ENCODE measurements at regions not wholly inside any gene's neighbourhood (a gene's known extent, or its start where the extent isn't known, plus 50 kb on each side); places are given as distances from the start of the nearest gene placed in this dataset.

DNA sequence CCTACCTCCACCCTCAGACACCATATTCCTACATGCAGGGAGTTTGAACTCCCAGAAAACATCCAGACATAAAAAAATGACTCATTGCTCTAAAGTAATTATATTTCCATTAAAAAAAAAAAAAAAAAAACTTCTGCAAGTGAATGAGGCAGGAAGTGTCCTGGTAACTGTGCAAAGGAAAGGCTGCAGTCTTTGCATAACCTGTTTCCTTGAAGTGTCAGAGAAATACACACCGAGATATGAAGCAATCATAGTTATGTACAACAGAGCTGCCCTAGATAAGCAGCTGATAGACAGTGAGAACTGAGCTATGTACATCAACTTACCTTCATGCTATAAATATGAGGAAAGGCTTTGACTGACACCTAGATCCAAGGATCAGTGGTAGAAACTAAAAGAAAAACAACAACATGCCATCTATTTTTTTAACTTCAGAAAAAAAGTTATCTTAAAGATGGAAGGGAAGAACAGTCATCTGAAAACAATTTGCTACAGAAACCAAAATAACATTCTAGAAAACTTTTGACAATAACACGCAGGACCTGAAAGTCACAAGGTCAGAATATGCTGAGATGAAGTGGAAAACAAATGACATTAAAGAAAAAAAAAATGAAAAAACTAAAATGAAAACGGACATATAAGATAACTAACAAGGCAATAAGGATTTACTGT, 263.2 kb downstream of the SEC23A start:
- DNase-seq = no peak

GRCh38 chr14:38838979-38839323, 264.1 kb downstream of the SEC23A start:
- no peak for DNase-seq

DNA sequence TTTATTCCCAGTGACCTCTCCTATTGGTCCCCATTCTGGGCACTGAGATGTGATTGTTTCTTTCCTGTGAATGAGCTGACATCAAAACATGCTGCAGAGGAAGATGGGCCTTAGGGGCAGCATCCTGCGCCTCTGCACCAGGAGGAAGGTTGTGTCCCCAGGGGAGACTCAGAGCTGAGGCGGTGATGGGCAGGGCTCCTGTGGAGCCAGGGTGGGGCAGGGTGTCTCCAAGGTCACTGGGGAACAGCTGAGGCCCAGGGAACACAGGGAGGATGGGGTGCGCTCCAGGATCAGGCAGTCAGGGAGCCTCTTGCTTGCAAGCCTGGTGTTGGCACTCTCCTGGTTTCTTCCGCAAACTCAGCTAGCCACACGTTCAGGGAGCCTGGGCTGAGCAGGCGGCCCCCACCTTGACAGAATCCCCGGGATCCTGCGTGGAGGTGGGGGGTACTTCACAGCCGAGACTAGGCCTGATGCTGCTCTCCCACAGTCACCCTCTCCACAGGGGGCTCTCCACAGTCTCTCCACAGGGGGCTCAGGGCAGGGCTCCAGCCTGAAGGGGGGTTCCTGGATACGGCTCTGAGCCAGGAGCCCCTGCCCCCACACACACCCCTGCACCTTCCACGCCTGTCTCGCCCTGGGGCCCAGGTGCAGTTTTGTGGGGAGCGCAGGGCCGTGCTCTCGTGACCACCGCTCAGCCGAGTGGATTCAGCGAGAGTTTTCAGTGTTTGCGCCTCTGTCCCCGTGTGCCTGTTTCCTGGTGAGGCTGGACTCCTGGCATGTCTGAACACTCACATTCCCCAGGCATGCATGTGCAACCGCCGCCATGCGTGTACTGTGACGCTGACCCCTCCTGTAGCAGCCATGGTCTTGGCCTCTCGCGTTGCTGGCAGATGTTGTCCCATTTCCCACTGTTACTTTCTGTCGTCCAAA, 264.7 kb downstream of the SEC23A start:
- DNase-seq = no peak

DNA sequence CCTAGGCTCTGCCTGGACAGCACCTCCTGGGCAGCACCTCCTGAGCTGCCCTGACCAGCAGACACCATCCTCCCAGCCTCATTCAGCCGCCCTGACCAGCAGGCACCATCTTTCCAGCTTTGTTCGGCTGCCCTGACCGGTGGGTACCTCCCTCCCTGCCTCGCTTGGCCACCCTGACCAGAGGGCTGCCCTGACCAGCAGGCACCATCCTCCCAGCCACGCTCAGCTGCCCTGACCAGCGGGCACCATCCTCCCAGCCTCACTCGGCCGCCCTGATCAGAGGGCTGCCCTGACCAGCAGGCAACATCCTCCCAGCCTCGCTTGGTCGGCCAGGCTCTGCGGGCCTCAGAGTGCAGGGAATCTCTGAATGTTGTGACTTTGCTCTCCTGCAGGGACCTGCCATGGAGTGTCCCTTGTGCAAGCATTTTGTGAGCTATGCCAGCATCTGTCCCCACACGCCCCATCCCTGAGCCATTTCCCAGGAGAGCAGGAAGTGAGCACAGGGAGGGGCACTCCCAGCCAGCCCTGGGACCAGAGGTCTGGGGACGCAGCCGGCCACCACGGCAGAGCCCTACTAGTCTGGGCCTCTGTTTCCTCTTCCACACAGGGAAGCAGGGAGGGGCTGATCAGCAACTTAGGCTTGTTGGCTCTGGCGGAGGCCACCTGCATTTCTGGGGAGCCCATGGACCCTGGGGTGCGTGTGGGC, 265.5 kb downstream of the SEC23A start:
- DNase-seq = no peak

DNA sequence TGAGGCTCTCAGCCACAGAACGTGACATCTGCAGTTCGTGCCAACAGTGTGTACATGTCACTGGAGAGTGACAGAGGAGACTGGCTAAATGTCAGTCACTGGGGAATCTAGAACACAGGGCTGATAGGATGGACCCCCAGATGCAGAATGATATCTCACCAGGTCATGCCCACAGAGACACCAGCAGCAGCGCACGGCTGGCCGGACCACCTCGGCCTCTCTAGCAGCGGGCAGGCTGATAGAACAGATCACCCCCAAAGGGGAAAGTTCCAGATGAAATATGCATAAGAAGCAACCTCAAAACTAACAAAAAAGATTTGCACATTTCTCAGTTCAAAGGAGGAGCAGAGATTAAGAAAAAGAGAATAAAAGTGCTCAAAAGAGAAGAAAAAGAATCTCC, 266.5 kb downstream of the SEC23A start:
- no peak for DNase-seq

DNA sequence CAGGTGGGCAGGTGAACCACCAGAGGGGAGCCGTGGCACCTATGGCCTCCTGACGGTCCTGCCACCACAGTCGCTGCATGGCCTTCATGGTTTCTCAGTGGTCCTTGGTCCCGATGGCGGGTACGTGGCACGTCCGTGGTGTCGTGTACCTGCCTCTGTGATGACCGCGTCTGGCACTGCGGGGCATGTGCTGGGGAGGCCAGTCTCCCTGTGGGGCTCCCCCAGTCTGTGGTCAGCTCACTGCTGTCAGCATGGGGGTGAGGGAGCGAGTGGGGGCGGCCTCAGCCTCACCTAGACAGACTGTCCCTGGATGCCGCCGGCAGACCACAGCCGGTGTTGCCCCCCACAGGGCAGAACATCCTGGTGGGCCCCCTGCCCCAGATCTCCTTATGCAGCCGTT, 267.2 kb downstream of the SEC23A start:
- DNase-seq = no peak

DNA sequence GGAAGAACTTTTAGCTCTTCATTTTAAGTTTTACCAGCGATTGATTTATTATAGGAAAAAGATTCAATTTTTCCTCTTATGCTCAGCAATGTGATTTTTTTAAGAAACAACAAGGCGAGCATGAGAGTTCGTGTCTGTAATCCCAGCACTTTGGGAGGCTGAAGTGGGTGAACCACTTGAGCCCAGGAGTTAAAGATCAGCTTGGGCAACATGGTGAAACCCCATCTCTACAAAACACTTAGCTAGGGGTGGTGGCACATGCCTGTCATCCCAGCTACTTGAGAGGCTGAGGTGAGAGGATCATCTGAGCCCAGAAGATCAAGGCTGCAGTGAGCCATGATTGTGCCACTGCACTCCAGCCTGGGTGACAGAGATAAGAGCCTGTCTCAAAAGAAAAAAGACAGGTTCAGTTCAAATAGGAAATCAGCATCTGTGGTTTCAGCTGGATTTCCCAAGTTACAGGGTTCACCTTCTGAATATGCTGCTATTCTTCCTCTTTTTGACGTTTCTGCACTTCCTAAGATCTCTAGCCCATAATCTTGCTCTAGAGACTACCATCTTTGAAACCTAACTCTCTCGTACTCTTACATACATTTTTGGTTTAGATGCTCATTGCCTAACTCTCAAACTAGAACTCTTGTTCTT, 274.7 kb downstream of the SEC23A start:
- no peak for DNase-seq

- no peak for DNase-seq
Measured at GRCh38 chr14:38824706-38825105, 278.3 kb downstream of the SEC23A start.

DNA sequence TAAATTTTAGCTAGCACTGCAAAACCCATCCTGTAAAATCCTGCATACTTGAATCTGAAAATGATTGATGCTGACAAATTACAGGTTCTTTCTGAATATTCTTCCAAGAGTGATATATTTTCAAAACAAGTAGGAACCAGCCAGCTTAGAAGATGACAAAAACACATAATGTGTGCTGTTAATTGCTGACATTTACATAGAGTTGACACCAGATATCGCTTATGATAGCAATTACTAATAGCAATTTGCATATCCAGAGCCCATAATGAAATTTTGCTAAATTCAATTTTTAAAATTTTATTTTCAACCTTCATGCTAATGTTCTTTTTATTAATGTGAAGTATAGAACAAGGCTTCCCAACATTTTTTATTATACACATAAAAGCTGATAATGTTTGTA, 284.5 kb downstream of the SEC23A start:
- no peak for DNase-seq

- DNase-seq = no peak
Measured at GRCh38 chr14:38808734-38809455, 294.1 kb downstream of the SEC23A start.

DNA sequence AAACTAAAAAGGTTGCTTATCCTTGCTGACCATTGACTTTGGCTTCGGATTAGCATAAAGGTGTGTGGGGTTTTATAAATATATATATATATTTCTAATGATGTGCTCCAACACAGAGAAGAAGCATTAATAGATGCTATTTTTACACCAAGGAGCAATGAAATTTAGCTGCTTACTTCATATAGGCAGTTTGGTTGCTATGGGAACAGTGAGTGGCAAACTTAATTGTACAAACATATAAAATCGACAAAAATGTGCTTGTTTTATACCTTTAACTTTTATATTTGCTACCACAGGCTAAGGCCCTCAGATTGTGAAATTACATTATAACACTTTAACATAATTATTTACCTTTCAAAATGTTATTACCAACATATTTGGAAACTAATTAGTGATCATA, 303.4 kb downstream of the SEC23A start:
- DNase-seq = no peak

- no peak for DNase-seq
Measured at GRCh38 chr14:38794677-38795076, 308.4 kb downstream of the SEC23A start.

- DNase-seq = no peak
Measured at GRCh38 chr14:38791862-38792261, 311.2 kb downstream of the SEC23A start.

- no peak for DNase-seq
Measured at GRCh38 chr14:38790916-38791315, 312.1 kb downstream of the SEC23A start.

- no peak for DNase-seq
Measured at GRCh38 chr14:38789805-38790204, 313.2 kb downstream of the SEC23A start.

DNA sequence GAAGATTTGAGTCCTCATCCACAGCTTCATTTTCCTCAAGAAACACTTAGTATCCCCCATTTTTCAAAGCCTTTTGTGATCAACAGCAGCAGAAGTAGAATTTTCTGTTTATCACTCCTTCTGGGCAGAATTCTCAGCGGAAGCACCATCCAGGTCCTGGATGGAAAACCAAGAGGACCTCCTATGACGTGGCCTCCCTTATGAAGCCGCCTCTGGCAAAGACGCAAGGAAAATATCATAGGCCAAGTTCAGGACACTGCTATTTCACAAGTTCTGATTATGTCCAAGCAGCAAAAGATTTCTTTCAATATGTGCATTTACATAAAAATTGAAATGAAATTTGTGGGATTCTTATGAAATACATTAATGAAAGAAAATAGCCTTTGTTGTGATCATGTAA, 315.0 kb downstream of the SEC23A start:
- DNase-seq = no peak

DNA sequence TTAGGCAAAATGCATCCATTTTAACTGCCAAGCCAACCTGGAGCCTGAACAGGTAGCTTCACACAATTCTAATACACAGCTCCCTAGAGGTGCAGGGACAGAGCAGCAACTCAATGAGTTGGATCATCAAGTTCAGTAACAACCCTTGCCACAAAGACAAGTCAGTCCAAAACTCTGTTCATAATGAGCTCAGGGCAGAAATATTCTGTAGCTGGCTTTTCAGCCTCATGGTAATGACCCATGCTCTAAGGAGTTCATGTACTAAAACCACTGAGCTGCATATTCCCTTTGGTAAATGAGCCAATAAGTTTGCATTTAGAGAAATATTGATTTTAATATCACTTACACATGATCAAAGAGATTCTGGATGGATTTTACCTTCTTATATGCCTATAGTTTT, 316.1 kb downstream of the SEC23A start:
- DNase-seq = no peak

GRCh38 chr14:38777401-38777800, 325.6 kb downstream of the SEC23A start:
- DNase-seq = no peak

DNA sequence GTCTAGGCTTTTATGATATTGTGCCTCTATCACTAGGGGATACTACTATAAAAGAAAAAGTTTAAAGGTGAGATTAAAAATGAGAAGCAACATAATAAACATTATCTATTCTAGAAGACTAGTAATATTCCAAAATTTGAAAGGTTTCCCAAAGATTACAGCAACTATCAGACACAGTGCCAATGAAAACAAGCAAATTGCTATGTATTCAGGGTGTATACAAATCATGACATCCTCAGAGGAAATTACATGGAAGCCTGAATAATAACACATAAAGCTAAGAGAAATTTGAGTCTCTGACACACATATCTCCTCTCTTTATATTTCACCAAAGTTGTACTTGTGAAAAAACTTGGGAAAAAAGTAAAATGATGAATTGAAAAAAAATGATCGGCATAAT, 327.0 kb downstream of the SEC23A start:
- no peak for DNase-seq

GRCh38 chr14:38774162-38774561, 328.9 kb downstream of the SEC23A start:
- DNase-seq = no peak

DNA sequence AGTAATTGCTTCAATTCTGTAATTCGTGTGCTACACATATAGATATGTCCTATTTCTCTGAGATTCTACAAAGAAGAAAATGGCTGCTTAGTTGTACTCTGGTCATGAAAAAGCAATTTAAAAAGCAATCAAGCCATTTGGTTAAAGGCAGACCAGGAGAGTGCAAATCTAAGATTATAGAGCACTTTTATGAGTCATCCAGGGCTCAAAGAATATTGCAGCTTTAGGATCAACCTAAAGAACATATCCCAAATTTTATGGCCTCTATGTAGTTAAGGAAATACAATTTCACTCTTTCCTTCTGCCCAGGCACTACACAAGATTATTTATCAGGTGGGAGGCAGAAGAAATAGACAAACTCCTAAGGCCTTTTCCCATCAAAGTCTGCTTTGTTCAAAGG, 332.8 kb downstream of the SEC23A start:
- DNase-seq = no peak

GRCh38 chr14:38762845-38763244, 340.2 kb downstream of the SEC23A start:
- no peak for DNase-seq

GRCh38 chr14:38762426-38762825, 340.6 kb downstream of the SEC23A start:
- DNase-seq = no peak

Measured in NCI-H2029 treated with DMSO at 0.1 percent for 48 hours (cell line).